ENCODE measurements at regions not wholly inside any gene's neighbourhood (a gene's known extent, or its start where the extent isn't known, plus 50 kb on each side); places are given as distances from the start of the nearest gene placed in this dataset.

DNA sequence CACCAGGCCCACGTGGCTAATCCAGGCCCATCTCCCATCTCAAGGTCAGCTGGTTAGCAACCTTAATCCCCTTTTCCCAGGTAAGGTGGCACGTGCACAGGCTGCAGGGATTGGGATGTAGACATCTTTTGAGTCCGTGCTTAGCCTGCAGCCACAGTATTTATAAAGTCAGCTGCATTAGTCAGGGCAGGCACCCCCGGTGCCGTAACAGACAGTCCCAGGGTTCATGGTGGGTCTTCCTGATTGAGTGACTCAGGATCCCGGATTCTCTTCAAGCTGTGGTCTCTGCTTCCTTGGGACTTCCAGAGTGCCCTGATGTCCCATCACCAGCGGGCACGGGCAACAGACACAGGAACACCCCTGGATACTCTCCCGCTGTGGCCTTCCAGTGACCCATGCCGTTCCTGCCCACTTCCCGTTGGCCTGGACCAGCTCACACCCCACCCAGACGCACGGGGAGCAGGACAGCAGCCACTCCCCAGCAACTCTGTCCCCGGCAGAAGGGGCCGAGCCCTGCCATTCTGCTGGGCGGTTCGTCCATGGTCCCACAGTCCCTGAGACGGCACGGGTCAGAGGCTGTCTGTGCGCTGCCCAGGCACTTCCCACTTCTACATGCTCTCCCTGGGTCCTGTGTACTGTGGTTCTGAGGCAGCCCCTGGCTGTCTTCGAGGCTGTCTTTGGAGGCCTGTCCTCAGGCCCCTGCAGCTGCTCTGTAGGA lies 248.6 kb upstream of the GSE1 start:
- ATAC-seq (ENCODE audit: insufficient read depth, low FRiP score) (no peak), DNase-seq (no peak)
- H3K4me1 ChIP-seq (ENCODE audit: control insufficient read depth in 5 of 5, insufficient read depth in 5 of 5, low read length in 5 of 5): peaks cover 0 to 30% (median 18%) of the 10 kb centered on the region in 5 donors
- no peaks in the 10 kb centered on the region for H3K9me3 ChIP-seq (ENCODE audit: control insufficient read depth in 4 of 4, insufficient read depth in 3 of 4, low read length in 3 of 4)
- 73 to 81% methylated on average over 21 of the region's 21 CpGs for WGBS, 2 donors
- TF ChIP-seq, protein P1, sequence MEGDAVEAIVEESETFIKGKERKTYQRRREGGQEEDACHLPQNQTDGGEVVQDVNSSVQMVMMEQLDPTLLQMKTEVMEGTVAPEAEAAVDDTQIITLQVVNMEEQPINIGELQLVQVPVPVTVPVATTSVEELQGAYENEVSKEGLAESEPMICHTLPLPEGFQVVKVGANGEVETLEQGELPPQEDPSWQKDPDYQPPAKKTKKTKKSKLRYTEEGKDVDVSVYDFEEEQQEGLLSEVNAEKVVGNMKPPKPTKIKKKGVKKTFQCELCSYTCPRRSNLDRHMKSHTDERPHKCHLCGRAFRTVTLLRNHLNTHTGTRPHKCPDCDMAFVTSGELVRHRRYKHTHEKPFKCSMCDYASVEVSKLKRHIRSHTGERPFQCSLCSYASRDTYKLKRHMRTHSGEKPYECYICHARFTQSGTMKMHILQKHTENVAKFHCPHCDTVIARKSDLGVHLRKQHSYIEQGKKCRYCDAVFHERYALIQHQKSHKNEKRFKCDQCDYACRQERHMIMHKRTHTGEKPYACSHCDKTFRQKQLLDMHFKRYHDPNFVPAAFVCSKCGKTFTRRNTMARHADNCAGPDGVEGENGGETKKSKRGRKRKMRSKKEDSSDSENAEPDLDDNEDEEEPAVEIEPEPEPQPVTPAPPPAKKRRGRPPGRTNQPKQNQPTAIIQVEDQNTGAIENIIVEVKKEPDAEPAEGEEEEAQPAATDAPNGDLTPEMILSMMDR (IDR thresholded peaks at IDR 0.05; ENCODE audit: control extremely low read depth, extremely low read depth): no peak
- H3K9ac ChIP-seq (ENCODE audit: insufficient read depth in 1 of 2, low read length in 2 of 2): no peak overlapping the region
- H3K27me3 ChIP-seq (ENCODE audit: control insufficient read depth in 3 of 3, insufficient read depth in 3 of 3, low read length in 2 of 3): no peaks in the 10 kb centered on the region
- no peak overlapping the region for H3K4me3 ChIP-seq
- no peaks in the 10 kb centered on the region for H3K36me3 ChIP-seq (ENCODE audit: control insufficient read depth in 4 of 4, insufficient read depth in 4 of 4, low read length in 4 of 4)
- no peak overlapping the region for H3K27ac ChIP-seq (ENCODE audit: low read depth in 1 of 2, low read length in 1 of 2)

DNA sequence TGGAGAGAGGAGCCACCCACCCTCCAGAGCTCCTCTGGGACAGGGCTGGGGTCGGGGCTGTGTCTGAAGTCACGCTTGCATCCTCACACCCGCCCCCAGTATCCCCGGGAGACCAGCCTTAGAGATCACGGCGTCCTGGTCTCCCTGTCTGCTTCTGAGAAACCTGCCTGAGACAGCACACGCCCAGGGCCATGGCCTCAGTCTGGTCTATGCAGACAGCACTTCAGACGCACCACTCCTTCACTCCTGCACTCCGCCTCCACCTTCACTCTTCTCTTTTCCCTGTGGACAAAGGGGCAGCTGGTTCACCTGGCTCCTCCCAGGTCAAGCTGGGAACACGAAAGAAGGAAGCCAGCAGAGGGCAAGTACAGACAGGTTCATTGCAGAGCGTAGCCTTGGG lies 248.0 kb upstream of the GSE1 start:
- TF ChIP-seq, protein P1 (IDR thresholded peaks at IDR 0.05; ENCODE audit: control extremely low read depth, extremely low read depth): no peak
- Histone ChIP-seq H3K9me3 (ENCODE audit: control insufficient read depth in 4 of 4, insufficient read depth in 3 of 4, low read length in 3 of 4) (no peaks in the 10 kb centered on the region), H3K9ac (ENCODE audit: insufficient read depth in 1 of 2, low read length in 2 of 2) (no peak overlapping the region), H3K4me1 (ENCODE audit: control insufficient read depth in 5 of 5, insufficient read depth in 5 of 5, low read length in 5 of 5) (peaks cover 0 to 36% (median 22%) of the 10 kb centered on the region in 5 donors), H3K27ac (ENCODE audit: low read depth in 1 of 2, low read length in 1 of 2) (no peak overlapping the region), H3K36me3 (ENCODE audit: control insufficient read depth in 4 of 4, insufficient read depth in 4 of 4, low read length in 4 of 4) (no peaks in the 10 kb centered on the region), H3K27me3 (ENCODE audit: control insufficient read depth in 3 of 3, insufficient read depth in 3 of 3, low read length in 2 of 3) (no peaks in the 10 kb centered on the region), H3K4me3 (no peak overlapping the region)
- ATAC-seq (ENCODE audit: insufficient read depth, low FRiP score): no peak
- peak in 1 of 3 donors; percentile 9 for DNase-seq
- WGBS, 2 donors: 77 to 89% methylated on average over 11 of the region's 11 CpGs

DNA sequence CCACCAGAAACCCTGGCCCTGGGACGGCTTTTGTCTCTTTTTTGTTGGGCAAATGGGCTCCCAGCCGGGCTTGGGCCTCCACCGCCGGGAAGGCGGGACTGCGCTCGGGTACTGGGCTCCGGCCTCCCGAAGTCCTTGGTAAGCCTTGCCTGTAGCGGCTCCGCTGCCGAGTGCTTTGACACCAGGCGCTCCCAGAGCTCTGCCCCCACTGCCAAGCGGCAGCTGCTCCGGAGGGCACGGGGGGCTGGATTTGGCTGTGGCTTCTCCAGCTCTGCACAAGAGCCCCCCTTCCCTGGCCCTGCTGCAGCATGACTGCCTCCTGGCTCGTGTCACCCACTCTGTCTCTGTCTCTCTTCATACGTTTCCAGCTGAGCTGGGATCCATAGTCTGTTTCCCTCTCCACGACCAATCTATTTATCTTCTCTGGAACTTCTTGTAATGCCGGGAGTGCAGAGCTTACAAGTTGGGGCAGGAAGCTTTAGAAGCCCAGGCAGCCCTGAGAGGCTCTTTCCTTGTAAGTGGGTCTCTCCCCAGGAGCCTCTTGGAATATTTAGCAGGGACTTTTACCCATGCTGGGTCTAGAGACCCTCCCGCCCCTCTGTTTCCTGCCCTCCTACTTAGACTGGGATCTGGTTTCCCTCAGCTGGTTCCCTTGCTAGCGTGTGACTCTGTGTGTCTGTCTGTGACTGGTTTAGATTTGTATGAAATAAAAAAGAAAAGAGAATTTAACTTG lies 246.9 kb upstream of the GSE1 start:
- TF ChIP-seq, protein P1 (IDR thresholded peaks at IDR 0.05; ENCODE audit: control extremely low read depth, extremely low read depth): no peak
- WGBS, 2 donors: 70 to 72% methylated on average over 21 to 22 of the region's 22 CpGs
- no peaks in the 10 kb centered on the region for H3K27me3 ChIP-seq (ENCODE audit: control insufficient read depth in 3 of 3, insufficient read depth in 3 of 3, low read length in 2 of 3)
- no peak overlapping the region for H3K4me3 ChIP-seq
- no peaks in the 10 kb centered on the region for H3K36me3 ChIP-seq (ENCODE audit: control insufficient read depth in 4 of 4, insufficient read depth in 4 of 4, low read length in 4 of 4)
- peaks cover 0 to 47% (median 22%) of the 10 kb centered on the region in 5 donors for H3K4me1 ChIP-seq (ENCODE audit: control insufficient read depth in 5 of 5, insufficient read depth in 5 of 5, low read length in 5 of 5)
- peak overlapping the region in 1 of 2 donors; percentile 42 for H3K9ac ChIP-seq (ENCODE audit: insufficient read depth in 1 of 2, low read length in 2 of 2)
- DNase-seq: peak; percentile 76 to 88 (median 82)
- no peak for ATAC-seq (ENCODE audit: insufficient read depth, low FRiP score)
- no peaks in the 10 kb centered on the region for H3K9me3 ChIP-seq (ENCODE audit: control insufficient read depth in 4 of 4, insufficient read depth in 3 of 4, low read length in 3 of 4)
- no peak overlapping the region for H3K27ac ChIP-seq (ENCODE audit: low read depth in 1 of 2, low read length in 1 of 2)
